GM12865 (cell line): ENCODE measurements at regions not wholly inside any gene's neighbourhood (a gene's known extent, or its start where the extent isn't known, plus 50 kb on each side); places are given as distances from the start of the nearest gene placed in this dataset.

Experiments used
- DNase-seq: peaks from one replicate; pipeline ENCODE4 v3.0.0; 2010; ENCODE audit warnings: low read depth
- H3K4me3 ChIP-seq: 2 replicates; pipeline ENCODE4 v1.5.1; 2011; ENCODE audit warnings: mild to moderate bottlenecking, low read depth, low read length, control low read depth
- TF ChIP-seq, protein P1 (sequence below): IDR thresholded peaks from 2 replicates; pipeline ENCODE4 v1.5.1; 2011; ENCODE audit warnings: low read length, control low read depth, low read depth, inconsistent platforms; ENCODE audit not compliant: insufficient read depth; ENCODE audit errors: missing control alignments

DNA sequence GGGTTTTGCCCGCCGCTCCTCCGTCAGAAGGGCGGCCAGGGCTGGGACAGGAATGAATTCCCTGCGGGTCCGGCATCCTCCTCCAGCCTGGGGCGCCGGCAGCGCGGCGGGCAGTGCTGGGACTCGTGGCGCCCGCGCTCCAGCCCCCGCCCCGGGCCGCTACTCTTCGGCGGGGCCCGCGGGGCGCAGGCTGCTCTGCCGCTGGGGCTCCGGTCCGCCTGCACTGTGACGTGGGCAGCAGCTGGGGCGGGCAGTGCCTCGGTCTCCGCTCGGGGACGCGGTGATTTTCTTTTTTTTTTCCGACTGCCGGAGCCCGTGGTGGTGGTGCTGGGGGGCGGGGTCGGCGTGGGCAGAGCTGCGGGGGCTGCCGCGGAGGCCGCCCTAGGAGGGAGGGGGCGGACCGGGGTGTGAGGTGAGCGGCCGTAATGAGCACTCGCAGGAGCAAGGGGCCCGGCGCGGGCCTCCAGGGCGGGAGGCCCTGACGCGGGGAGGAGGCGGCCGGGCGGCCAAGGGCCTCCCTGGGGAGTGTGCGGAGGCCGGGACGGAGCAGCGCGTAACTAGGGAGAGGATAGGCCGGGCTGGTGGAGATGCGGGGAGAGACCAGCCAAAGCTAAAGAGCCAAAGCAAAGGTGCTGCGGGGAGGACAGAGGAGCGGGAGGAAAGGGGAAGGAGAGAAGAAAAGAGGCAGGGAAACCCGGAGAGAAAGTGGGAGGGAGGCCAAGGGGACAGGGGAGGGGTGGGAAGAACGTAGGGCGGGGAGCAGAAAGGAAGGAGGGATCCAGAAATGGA is 73.3 kb upstream of the ZBED5 start:
- peak overlapping the region; percentile 42 for H3K4me3 ChIP-seq
- TF ChIP-seq, protein P1, sequence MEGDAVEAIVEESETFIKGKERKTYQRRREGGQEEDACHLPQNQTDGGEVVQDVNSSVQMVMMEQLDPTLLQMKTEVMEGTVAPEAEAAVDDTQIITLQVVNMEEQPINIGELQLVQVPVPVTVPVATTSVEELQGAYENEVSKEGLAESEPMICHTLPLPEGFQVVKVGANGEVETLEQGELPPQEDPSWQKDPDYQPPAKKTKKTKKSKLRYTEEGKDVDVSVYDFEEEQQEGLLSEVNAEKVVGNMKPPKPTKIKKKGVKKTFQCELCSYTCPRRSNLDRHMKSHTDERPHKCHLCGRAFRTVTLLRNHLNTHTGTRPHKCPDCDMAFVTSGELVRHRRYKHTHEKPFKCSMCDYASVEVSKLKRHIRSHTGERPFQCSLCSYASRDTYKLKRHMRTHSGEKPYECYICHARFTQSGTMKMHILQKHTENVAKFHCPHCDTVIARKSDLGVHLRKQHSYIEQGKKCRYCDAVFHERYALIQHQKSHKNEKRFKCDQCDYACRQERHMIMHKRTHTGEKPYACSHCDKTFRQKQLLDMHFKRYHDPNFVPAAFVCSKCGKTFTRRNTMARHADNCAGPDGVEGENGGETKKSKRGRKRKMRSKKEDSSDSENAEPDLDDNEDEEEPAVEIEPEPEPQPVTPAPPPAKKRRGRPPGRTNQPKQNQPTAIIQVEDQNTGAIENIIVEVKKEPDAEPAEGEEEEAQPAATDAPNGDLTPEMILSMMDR = no peak
- DNase-seq = no peak

- TF ChIP-seq, protein P1 = no peak
- no peak for DNase-seq
- H3K4me3 ChIP-seq = peak overlapping the region; percentile 42; the same call in 1 of the 2 replicates
These were observed 72.5 kb upstream of the ZBED5 start for GRCh38 chr11:10930224-10930971.

DNA sequence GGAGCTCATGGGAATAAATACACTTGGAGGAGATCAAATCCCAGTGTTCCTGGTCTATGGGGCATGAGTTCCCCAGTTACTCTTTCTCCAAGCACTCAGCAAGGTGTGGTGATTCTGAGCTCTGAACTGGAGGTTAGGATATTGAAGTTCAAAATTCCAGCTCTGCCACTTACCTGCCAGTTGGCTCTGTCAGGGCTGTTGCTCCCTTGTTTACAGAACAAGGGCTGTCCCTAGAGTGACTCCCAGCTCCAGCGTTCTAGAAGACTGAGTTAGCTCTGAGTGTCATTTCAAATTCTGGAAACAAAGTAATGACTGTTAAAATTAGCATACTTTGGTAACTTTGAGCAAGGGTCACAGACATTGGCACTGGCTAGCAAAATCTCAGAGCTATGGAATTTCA is 69.7 kb upstream of the ZBED5 start:
- TF ChIP-seq, protein P1 = no peak
- no peak for DNase-seq
- no peak overlapping the region for H3K4me3 ChIP-seq

DNA sequence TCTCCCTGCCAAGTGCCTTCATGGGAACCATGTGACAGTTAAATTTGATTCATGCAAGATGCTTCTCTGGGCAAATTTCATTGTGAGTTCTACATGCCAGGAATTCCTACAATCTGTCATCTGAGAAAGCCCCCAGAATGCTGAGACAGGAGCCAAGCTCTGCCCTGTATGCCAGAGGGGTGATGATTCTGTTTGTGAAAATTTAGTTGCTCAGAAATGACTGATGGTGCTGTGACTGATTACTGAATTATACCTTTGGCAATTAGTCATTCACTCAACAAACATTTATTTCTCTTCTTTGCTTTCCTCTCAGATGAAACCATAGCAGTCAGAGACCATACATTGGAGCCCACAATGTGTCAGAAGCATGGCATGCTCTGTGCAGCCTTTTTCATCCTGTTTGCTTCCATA is 69.0 kb upstream of the ZBED5 start:
- no peak for DNase-seq
- TF ChIP-seq, protein P1 = no peak
- H3K4me3 ChIP-seq = no peak overlapping the region

DNA sequence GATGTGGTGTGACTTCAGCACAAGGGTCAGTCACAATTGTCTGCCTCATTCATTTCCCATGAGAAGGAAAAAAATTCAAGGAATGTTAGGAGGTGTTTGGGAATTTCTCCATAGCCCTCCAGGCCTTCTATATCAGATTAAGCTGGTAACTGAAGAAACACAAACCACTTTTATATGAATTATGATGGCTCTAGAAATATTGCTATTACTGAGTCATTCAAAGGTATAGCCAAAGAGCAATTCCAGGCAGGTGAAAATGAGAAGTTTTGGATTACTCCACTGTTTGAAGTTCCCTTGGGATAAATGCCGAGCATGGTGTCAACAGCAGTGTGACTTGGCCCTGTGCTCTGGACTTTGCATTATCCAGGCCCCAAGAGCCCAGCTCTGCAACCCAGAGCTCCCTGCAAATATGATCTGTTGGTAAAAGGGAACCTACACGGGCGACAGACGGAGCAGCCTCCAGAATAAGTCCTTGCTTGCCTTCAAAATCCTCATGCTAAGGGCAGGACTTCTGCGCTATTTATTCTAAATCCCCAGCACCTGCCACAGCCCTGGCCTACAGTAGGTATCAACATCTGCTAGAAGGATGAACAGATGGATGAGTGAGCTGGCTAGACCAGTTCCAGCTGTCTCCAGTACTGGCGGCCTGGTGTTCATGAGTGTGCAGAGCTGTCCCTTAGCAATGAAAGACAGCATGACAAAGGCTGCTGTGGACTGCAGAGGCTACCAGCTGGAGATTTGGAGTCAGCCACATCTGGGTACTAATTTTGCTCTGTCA is 67.5 kb upstream of the ZBED5 start:
- no peak overlapping the region for H3K4me3 ChIP-seq
- no peak for DNase-seq
- TF ChIP-seq, protein P1 = no peak

GRCh38 chr11:10923882-10924281 is 66.0 kb upstream of the ZBED5 start:
- TF ChIP-seq, protein P1 = no peak
- no peak overlapping the region for H3K4me3 ChIP-seq
- no peak for DNase-seq
